HCT116 (cell line): ENCODE measurements at regions not wholly inside any gene's neighbourhood (a gene's known extent, or its start where the extent isn't known, plus 50 kb on each side); places are given as distances from the start of the nearest gene placed in this dataset.

Experiments
- ATAC-seq: fragments of 200-7000 bp; cut with Tn5 transposase; 2 replicates; pipeline ENCODE4 v1.9.1; 2020; ENCODE audit warnings: mild to moderate bottlenecking, moderate library complexity
- BruUV-seq: library from RNA; stranded (reverse); fragments of 400-500 nt; replicated peaks from 2 replicates; lab custom pipeline; 2021; lab: Mats Ljungman, UMichigan
- CTCF ChIA-PET: fragments of 300-600 bp; sonication (Branson Sonifier 250); formaldehyde crosslinking; loops from one replicate; lab custom pipeline; 2021; ENCODE audit warnings: antibody characterized with exemption; lab: Charles Lee
- POLR2A ChIA-PET: fragments of 300-600, 350-600 bp; sonication (Branson Sonifier 250); formaldehyde crosslinking; loops from one replicate; lab custom pipeline; 2021; ENCODE audit warnings: antibody characterized with exemption; lab: Charles Lee
- RAD21 ChIA-PET, 2 experiments: fragments of 300-600 bp; sonication (Branson Sonifier 250); formaldehyde crosslinking; loops; one replicate each; lab custom pipeline; 2023; ENCODE audit warnings: low total read pairs in 2 of 2; ENCODE audit not compliant: uncharacterized antibody in 2 of 2, unreplicated experiment in 2 of 2, low non-redundant PET in 1 of 2; lab: Charles Lee
- DNase-seq: peaks from one replicate; pipeline ENCODE4 v3.0.0-alpha.2; 2010; ENCODE audit warnings: low read depth, low spot score
- H2AFZ ChIP-seq: fragments of 200-600 bp; shearing (Covaris generic), sonication (generic); 2 replicates; pipeline ENCODE4 v1.6.1; 2017; ENCODE audit warnings: low read depth, mixed run types, mixed read lengths, antibody characterized with exemption, low read length; ENCODE audit not compliant: poor library complexity, severe bottlenecking
- H3K27ac ChIP-seq: 2 replicates; pipeline ENCODE4 v1.5.1; 2012; ENCODE audit warnings: low read depth, low read length
- H3K27me3 ChIP-seq: fragments of 200-600 bp; sonication (generic); 2 replicates; pipeline ENCODE4 v1.6.1; 2016; ENCODE audit warnings: mixed run types, low read length, mixed read lengths; ENCODE audit not compliant: insufficient read depth
- H3K36me3 ChIP-seq, 2 experiments: fragments of 200-500 bp in 1 of 2; fragments of 200-600 bp in 1 of 2; sonication (Bioruptor generic) in 1 of 2; sonication (generic) in 1 of 2; 2 replicates each; pipeline versions ENCODE4 v1.5.1 to v1.6.1; 2014 to 2016; ENCODE audit warnings: low read length in 2 of 2, inconsistent platforms in 1 of 2, mixed read lengths in 1 of 2, mixed run types in 1 of 2; ENCODE audit not compliant: insufficient read depth in 2 of 2, control insufficient read depth in 1 of 2
- H3K4me1 ChIP-seq, 2 experiments: fragments of 200-600 bp in 1 of 2; sonication (generic) in 1 of 2; 2 replicates each; pipeline versions ENCODE4 v1.5.1 to v1.6.1; 2012 to 2017; ENCODE audit warnings: low read length in 2 of 2, inconsistent platforms in 1 of 2, mild to moderate bottlenecking in 1 of 2, mixed read lengths in 1 of 2, mixed run types in 1 of 2, moderate library complexity in 1 of 2; ENCODE audit not compliant: insufficient read depth in 2 of 2, control insufficient read depth in 1 of 2
- H3K4me2 ChIP-seq: fragments of 200-600 bp; sonication (generic); 2 replicates; pipeline ENCODE4 v1.6.1; 2017; ENCODE audit warnings: mixed run types, low read length, mixed read lengths
- H3K4me3 ChIP-seq, 2 experiments: fragments of 200-600 bp in 1 of 2; sonication (generic) in 1 of 2; replicated peaks in 1 of 2; 2 replicates each; pipeline ENCODE4 v1.5.1; 2011 to 2016; ENCODE audit warnings: low read length in 2 of 2, control low read depth in 1 of 2, low read depth in 1 of 2, mild to moderate bottlenecking in 1 of 2, mixed read lengths in 1 of 2, mixed run types in 1 of 2
- H3K79me2 ChIP-seq: fragments of 200-600 bp; sonication (generic); 2 replicates; pipeline ENCODE4 v1.6.1; 2017; ENCODE audit warnings: mild to moderate bottlenecking, mixed run types, low read length, moderate library complexity, mixed read lengths; ENCODE audit not compliant: insufficient read depth
- H3K9ac ChIP-seq: fragments of 200-600 bp; sonication (generic); 2 replicates; pipeline ENCODE4 v1.6.1; 2016; ENCODE audit warnings: low read length, mixed read lengths
- H3K9me2 ChIP-seq: fragments of 200-600 bp; sonication (generic), shearing (Covaris generic); 2 replicates; pipeline ENCODE4 v1.6.1; 2017; ENCODE audit warnings: mixed run types, mild to moderate bottlenecking, moderate library complexity; ENCODE audit not compliant: insufficient read depth
- H3K9me3 ChIP-seq, 2 experiments: fragments of 200-500 bp in 1 of 2; fragments of 200-600 bp in 1 of 2; sonication (Bioruptor generic) in 1 of 2; sonication (generic) in 1 of 2; 2 replicates each; pipeline ENCODE4 v1.6.1; 2014 to 2017; ENCODE audit warnings: low read length in 2 of 2, mixed read lengths in 2 of 2, inconsistent platforms in 1 of 2, low read depth in 1 of 2, mild to moderate bottlenecking in 1 of 2, mixed run types in 1 of 2, moderate library complexity in 1 of 2; ENCODE audit not compliant: control insufficient read depth in 1 of 2, insufficient read depth in 1 of 2
- H4K20me1 ChIP-seq: fragments of 200-600 bp; sonication (generic), shearing (Covaris generic); 2 replicates; pipeline ENCODE4 v1.6.1; 2017; ENCODE audit warnings: mixed run types, mild to moderate bottlenecking, moderate library complexity; ENCODE audit not compliant: insufficient read depth
- CEBPB ChIP-seq: IDR thresholded peaks from 2 replicates; pipeline ENCODE4 v1.6.1; 2012; ENCODE audit warnings: low read depth
- CTCF ChIP-seq, 3 experiments: fragments of 200-600 bp in 1 of 3; sonication (generic) in 1 of 3; IDR thresholded peaks in 2 of 3; conservative IDR thresholded peaks in 1 of 3; 2 replicates each; pipeline ENCODE4 v1.5.1; 2012 to 2017; ENCODE audit warnings: low read depth in 2 of 3, low read length in 2 of 3, antibody characterized with exemption in 1 of 3, borderline replicate concordance in 1 of 3, control low read depth in 1 of 3, mild to moderate bottlenecking in 1 of 3, mixed read lengths in 1 of 3, mixed run types in 1 of 3, moderate library complexity in 1 of 3; ENCODE audit not compliant: insufficient read depth in 1 of 3
- ELF1 ChIP-seq: IDR thresholded peaks from 2 replicates; pipeline ENCODE4 v1.6.1; 2012; ENCODE audit warnings: low read depth, borderline replicate concordance
- EZH2 ChIP-seq: fragments of 200-600 bp; sonication (generic); IDR thresholded peaks from 2 replicates; pipeline ENCODE4 v1.6.1; 2017; ENCODE audit warnings: antibody characterized with exemption, mixed run types
- EZH2phosphoT487 ChIP-seq: fragments of 200-600 bp; IDR thresholded peaks from 2 replicates; pipeline ENCODE4 v1.6.1; 2018; ENCODE audit warnings: antibody characterized with exemption, borderline replicate concordance
- FOSL1 ChIP-seq: IDR thresholded peaks from 2 replicates; pipeline ENCODE4 v1.6.1; 2012; ENCODE audit warnings: low read depth
- MAX ChIP-seq: IDR thresholded peaks from 2 replicates; pipeline ENCODE4 v1.6.1; 2012
- POLR2A ChIP-seq: IDR thresholded peaks from 2 replicates; pipeline ENCODE4 v1.7.0; 2011; ENCODE audit warnings: borderline replicate concordance; ENCODE audit not compliant: insufficient read depth, insufficient read length; ENCODE audit errors: extremely low read depth
- POLR2AphosphoS5 ChIP-seq: IDR thresholded peaks from 2 replicates; pipeline ENCODE4 v1.6.1; 2011; ENCODE audit warnings: mild to moderate bottlenecking, low read depth, low read length, moderate library complexity
- REST ChIP-seq: IDR thresholded peaks from 2 replicates; pipeline ENCODE4 v1.6.1; 2012; ENCODE audit warnings: low read depth
- SP1 ChIP-seq: IDR thresholded peaks from 2 replicates; pipeline ENCODE4 v1.6.1; 2012; ENCODE audit warnings: low read depth
- SRF ChIP-seq: IDR thresholded peaks from 2 replicates; pipeline ENCODE4 v1.6.1; 2012; ENCODE audit warnings: low read depth
- TCF7L2 ChIP-seq: IDR thresholded peaks from 2 replicates; pipeline ENCODE4 v1.7.0; 2011; ENCODE audit warnings: borderline replicate concordance, inconsistent platforms; ENCODE audit not compliant: insufficient read depth, insufficient read length; ENCODE audit errors: extremely low read depth
- YY1 ChIP-seq: IDR thresholded peaks from 2 replicates; pipeline ENCODE4 v1.6.1; 2011; ENCODE audit warnings: low read length, low read depth, moderate library complexity, mild to moderate bottlenecking; ENCODE audit not compliant: insufficient replicate concordance; ENCODE audit errors: extremely low read depth
- ZFX ChIP-seq: fragments of 450-650 bp; IDR thresholded peaks from 2 replicates; pipeline ENCODE4 v1.6.1; 2017
- ZNF274 ChIP-seq: fragments of 200-500 bp; sonication (Bioruptor generic); IDR thresholded peaks from 2 replicates; pipeline ENCODE4 v1.6.1; 2014; ENCODE audit warnings: mild to moderate bottlenecking, low read depth, low read length, inconsistent platforms
- intact Hi-C: fragments of 100-400 bp; cut with micrococcal nuclease; formaldehyde crosslinking; loops from 2 replicates; pipeline ENCODE4 v1.10.0; 2022

- TF ChIP-seq REST, result no peak
- no peak for TF ChIP-seq SP1
- TF ChIP-seq POLR2AphosphoS5, result no peak
- no peak for TF ChIP-seq EZH2
- no peak for TF ChIP-seq POLR2A
- TF ChIP-seq, all 23 proteins: peak for 0
These were observed 275.6 kb downstream of the CETN3 start (continued) for GRCh38 chr5:90133941-90134340.

- intact Hi-C loops, result no loop called here
- H3K9me2 ChIP-seq, result no peaks in the 10 kb centered on the region
- DNase-seq (no peak), ATAC-seq (no peak)
- H3K4me1 ChIP-seq, result peaks cover 0 to 3% of the 10 kb centered on the region in 2 experiments; a peak in 1 of 4 replicates
- ChIA-PET CTCF (no interaction called here), RAD21 (no interaction called here), POLR2A (no interaction called here)
- no peak overlapping the region for H2AFZ ChIP-seq
- H3K4me2 ChIP-seq, result no peak overlapping the region
- no peaks in the 10 kb centered on the region for H3K36me3 ChIP-seq
- no peaks in the 10 kb centered on the region for H4K20me1 ChIP-seq
- BruUV-seq, result no TSS peak
- no peak overlapping the region for H3K27ac ChIP-seq
- no peak overlapping the region for H3K9ac ChIP-seq
- H3K4me3 ChIP-seq, result no peak overlapping the region
- no peaks in the 10 kb centered on the region for H3K27me3 ChIP-seq
- no peaks in the 10 kb centered on the region for H3K9me3 ChIP-seq
- H3K79me2 ChIP-seq, result no peaks in the 10 kb centered on the region
- no peak for TF ChIP-seq POLR2A
- TF ChIP-seq CEBPB, result no peak
- TF ChIP-seq TCF7L2, result no peak
- TF ChIP-seq ELF1, result no peak
- no peak for TF ChIP-seq SRF
- TF ChIP-seq ZNF274, result no peak
- no peak for TF ChIP-seq MAX
- TF ChIP-seq ZFX, result no peak
- TF ChIP-seq FOSL1, result no peak
- no peak for TF ChIP-seq CTCF (IDR thresholded peaks at IDR 0.05 in 2 of 3, conservative IDR thresholded peaks at IDR 0.05 in 1 of 3; ENCODE audit: borderline replicate concordance in 1 of 3, insufficient read depth in 1 of 3, low read depth in 2 of 3, low read length in 2 of 3)
- TF ChIP-seq YY1, result no peak
- TF ChIP-seq EZH2phosphoT487, result no peak
These were observed 278.0 kb downstream of the CETN3 start for GRCh38 chr5:90131383-90132133.
